Tibial artery (tissue), 4 donors: ENCODE measurements at regions not wholly inside any gene's neighbourhood (a gene's known extent, or its start where the extent isn't known, plus 50 kb on each side); places are given as distances from the start of the nearest gene placed in this dataset.

Experiments
- DNase-seq, 2 donors: peaks; one replicate each; pipeline ENCODE4 v3.0.0-alpha.2; 2019
- H3K27ac ChIP-seq, 2 donors: fragments of 200-600 bp; sonication (generic) in 1 of 2; 1 replicate in 1 of 2; 2 replicates in 1 of 2; pipeline ENCODE4 v1.5.1; 2018 to 2019; ENCODE audit warnings: mild to moderate bottlenecking in 1 of 2
- H3K27me3 ChIP-seq, 2 donors: fragments of 200-600 bp; sonication (generic) in 1 of 2; one replicate each; pipeline versions ENCODE4 v1.5.1 to v1.6.0; 2016 to 2019
- H3K36me3 ChIP-seq, 3 donors: fragments of 200-600 bp; sonication (generic) in 2 of 3; one replicate each; pipeline ENCODE4 v1.5.1; 2016 to 2019; ENCODE audit warnings: mild to moderate bottlenecking in 2 of 3
- H3K4me1 ChIP-seq, 4 donors: fragments of 200-600 bp; sonication (generic) in 2 of 4; 1 replicate in 3 of 4; 2 replicates in 1 of 4; pipeline ENCODE4 v1.5.1; 2016 to 2019
- H3K4me3 ChIP-seq, 2 donors: fragments of 200-600 bp; sonication (generic) in 1 of 2; 1 replicate in 1 of 2; 2 replicates in 1 of 2; pipeline ENCODE4 v1.5.1; 2018 to 2019; ENCODE audit warnings: mild to moderate bottlenecking in 2 of 2
- H3K9me3 ChIP-seq, 3 donors: fragments of 200-600 bp; sonication (generic) in 1 of 3; one replicate each; pipeline ENCODE4 v1.5.1; 2016 to 2019
- CTCF ChIP-seq, 2 experiments: fragments of 200-600 bp in 1 of 2; fragments of 450-650 bp in 1 of 2; IDR thresholded peaks; one replicate each; pipeline ENCODE4 v1.5.1; 2017 to 2019; ENCODE audit warnings: antibody characterized with exemption in 2 of 2, mild to moderate bottlenecking in 1 of 2, moderate library complexity in 1 of 2
- intact Hi-C: fragments of 100-400 bp; cut with DNase I; formaldehyde crosslinking; loops from one replicate; pipeline ENCODE4 v1.15.0; 2023; ENCODE audit warnings: low total_unique reads

GRCh38 chr2:138219961-138220360 lies 255.7 kb downstream of the HNMT start:
- no peak for DNase-seq
- TF ChIP-seq CTCF (IDR thresholded peaks at IDR 0.05), result no peak

GRCh38 chr2:138221358-138221757 lies 257.1 kb downstream of the HNMT start:
- no peak overlapping the region for H3K4me3 ChIP-seq
- H3K4me1 ChIP-seq, result peaks cover 0 to 25% (median 7%) of the 10 kb centered on the region in 4 donors
- H3K9me3 ChIP-seq, result no peaks in the 10 kb centered on the region
- no peaks in the 10 kb centered on the region for H3K36me3 ChIP-seq
- intact Hi-C loops, result no loop called here
- TF ChIP-seq CTCF (IDR thresholded peaks at IDR 0.05), result no peak
- DNase-seq, result no peak
- H3K27me3 ChIP-seq, result no peaks in the 10 kb centered on the region
- H3K27ac ChIP-seq, result no peak overlapping the region

More at GRCh38 chr2:138219961-138220360, 255.7 kb downstream of the HNMT start:
- Histone ChIP-seq H3K9me3 (no peaks in the 10 kb centered on the region), H3K4me3 (no peak overlapping the region), H3K27ac (peak overlapping the region in 1 of 2 donors; percentile 24), H3K36me3 (no peaks in the 10 kb centered on the region), H3K27me3 (no peaks in the 10 kb centered on the region), H3K4me1 (peaks cover 0 to 25% (median 7%) of the 10 kb centered on the region in 4 donors)
- intact Hi-C loops, result no loop called here

DNA sequence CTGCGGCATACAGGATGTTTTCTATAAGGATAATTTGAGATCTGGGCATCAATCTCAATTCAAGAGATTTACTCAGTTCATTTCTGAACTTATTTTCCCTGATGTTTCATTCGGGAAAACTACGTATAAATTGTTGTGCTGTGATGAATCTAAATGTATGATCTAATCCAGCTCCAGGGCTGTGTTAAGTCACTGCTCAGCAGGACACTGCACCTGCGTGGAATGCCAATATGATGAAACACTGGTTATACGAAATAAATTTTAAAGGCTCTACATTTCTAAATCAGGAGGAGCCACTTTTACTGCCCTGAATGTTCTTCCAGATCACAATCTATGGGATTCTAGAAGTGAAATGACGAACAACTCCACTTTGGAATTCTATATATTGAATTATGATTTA lies 259.0 kb downstream of the HNMT start:
- Histone ChIP-seq H3K36me3 (no peaks in the 10 kb centered on the region), H3K9me3 (no peaks in the 10 kb centered on the region), H3K4me1 (peaks cover 0 to 16% (median 3%) of the 10 kb centered on the region in 4 donors), H3K4me3 (no peak overlapping the region), H3K27ac (no peak overlapping the region), H3K27me3 (no peaks in the 10 kb centered on the region)
- intact Hi-C loops, result no loop called here
- no peak for TF ChIP-seq CTCF (IDR thresholded peaks at IDR 0.05)
- no peak for DNase-seq

DNA sequence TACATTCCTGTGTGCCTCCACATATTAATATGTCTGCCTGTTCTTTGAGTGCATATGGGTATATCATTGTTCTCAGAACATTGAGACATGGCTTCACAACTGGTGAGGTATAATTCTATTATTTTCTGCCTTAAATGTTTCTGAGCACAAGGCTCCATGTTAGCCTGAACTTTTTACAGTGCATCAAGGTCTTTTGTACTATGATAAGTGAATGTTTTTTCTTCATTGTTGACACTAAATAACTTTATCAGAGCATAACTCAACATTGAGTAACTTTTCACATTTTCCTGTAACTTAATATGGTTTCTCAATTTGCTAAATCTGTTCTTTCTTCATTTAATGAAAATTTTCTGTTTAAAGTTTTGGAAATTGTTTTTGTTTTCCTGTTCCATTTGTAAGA lies 262.9 kb downstream of the HNMT start:
- TF ChIP-seq CTCF (IDR thresholded peaks at IDR 0.05), result no peak
- H3K27ac ChIP-seq, result no peak overlapping the region
- no peak overlapping the region for H3K4me3 ChIP-seq
- intact Hi-C loops, result no loop called here
- no peak for DNase-seq
- H3K9me3 ChIP-seq, result no peaks in the 10 kb centered on the region
- no peaks in the 10 kb centered on the region for H3K27me3 ChIP-seq
- H3K36me3 ChIP-seq, result no peaks in the 10 kb centered on the region
- H3K4me1 ChIP-seq, result peaks cover 0 to 8% (median 0%) of the 10 kb centered on the region in 4 donors

- H3K4me1 ChIP-seq, result peaks cover 0 to 8% (median 0%) of the 10 kb centered on the region in 4 donors
- H3K27me3 ChIP-seq, result no peaks in the 10 kb centered on the region
- no peak for DNase-seq
- intact Hi-C loops, result no loop called here
- no peak for TF ChIP-seq CTCF (IDR thresholded peaks at IDR 0.05)
- no peak overlapping the region for H3K4me3 ChIP-seq
- no peak overlapping the region for H3K27ac ChIP-seq
- H3K36me3 ChIP-seq, result no peaks in the 10 kb centered on the region
- H3K9me3 ChIP-seq, result no peaks in the 10 kb centered on the region
These were observed 263.8 kb downstream of the HNMT start for GRCh38 chr2:138228101-138228500.

GRCh38 chr2:138234265-138234664 lies 267.3 kb upstream of the SPOPL start:
- Histone ChIP-seq H3K27ac (no peak overlapping the region), H3K4me3 (no peak overlapping the region), H3K27me3 (no peaks in the 10 kb centered on the region), H3K4me1 (peaks cover 0 to 26% (median 4%) of the 10 kb centered on the region in 4 donors), H3K9me3 (no peaks in the 10 kb centered on the region), H3K36me3 (no peaks in the 10 kb centered on the region)
- DNase-seq, result no peak
- intact Hi-C loops, result no loop called here
- no peak for TF ChIP-seq CTCF (IDR thresholded peaks at IDR 0.05)
